ENCODE measurements at regions not wholly inside any gene's neighbourhood (a gene's known extent, or its start where the extent isn't known, plus 50 kb on each side); places are given as distances from the start of the nearest gene placed in this dataset.

DNA sequence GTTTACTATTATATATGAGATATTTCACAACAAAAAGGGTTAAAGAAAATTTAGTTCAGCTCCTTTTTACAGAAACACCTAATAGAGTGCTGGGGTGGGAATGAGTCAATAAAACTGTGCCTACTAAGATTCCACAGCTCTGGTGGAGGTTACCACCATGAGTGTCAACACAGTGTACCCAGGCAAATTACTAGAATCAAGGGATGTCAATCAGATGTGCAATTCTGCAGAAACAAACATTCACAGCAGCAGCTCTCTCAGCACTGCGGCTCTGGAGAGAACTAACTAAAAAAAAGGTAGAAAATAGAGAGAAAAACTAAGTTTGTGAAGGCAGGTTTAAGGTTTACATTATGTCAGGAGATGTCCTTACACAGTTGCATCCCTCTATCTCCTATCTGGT is 1313.0 kb downstream of the MAT2B start:
- DNase-seq (ENCODE audit: extremely low spot score): no peak
- ChIA-PET POLR2A (no interaction called here), CTCF (no interaction called here)
- TF ChIP-seq, protein P1, sequence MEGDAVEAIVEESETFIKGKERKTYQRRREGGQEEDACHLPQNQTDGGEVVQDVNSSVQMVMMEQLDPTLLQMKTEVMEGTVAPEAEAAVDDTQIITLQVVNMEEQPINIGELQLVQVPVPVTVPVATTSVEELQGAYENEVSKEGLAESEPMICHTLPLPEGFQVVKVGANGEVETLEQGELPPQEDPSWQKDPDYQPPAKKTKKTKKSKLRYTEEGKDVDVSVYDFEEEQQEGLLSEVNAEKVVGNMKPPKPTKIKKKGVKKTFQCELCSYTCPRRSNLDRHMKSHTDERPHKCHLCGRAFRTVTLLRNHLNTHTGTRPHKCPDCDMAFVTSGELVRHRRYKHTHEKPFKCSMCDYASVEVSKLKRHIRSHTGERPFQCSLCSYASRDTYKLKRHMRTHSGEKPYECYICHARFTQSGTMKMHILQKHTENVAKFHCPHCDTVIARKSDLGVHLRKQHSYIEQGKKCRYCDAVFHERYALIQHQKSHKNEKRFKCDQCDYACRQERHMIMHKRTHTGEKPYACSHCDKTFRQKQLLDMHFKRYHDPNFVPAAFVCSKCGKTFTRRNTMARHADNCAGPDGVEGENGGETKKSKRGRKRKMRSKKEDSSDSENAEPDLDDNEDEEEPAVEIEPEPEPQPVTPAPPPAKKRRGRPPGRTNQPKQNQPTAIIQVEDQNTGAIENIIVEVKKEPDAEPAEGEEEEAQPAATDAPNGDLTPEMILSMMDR (IDR thresholded peaks at IDR 0.05; ENCODE audit: control extremely low read depth, extremely low read depth, low read depth, missing control alignments): no peak

DNA sequence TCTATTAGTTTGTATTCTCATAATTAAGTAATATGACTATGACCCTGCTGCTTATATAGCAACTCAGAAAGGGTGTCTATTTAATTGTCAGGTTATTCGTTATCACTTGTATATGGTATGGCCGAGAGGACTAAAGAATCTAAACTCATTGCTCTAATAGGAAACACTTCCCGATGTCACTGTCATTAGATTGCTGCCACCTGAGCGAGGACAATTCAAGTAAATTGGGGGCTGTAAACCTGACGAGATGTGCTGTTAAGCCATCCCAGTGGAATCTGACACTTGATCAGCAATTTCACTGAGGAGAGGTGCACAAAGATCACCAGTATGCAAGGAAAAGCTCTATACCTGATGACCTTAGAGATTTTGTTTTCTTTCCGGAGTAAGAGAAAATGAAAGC is 1319.3 kb downstream of the MAT2B start:
- ChIA-PET POLR2A (no interaction called here), CTCF (interaction anchor here (0.9 to 2.8 kb wide), 2 partner anchors 10 to 69 kb away, joined by 3 to 7 read pairs; no protein-coding TSS in a partner anchor)
- TF ChIP-seq, protein P1 (IDR thresholded peaks at IDR 0.05; ENCODE audit: control extremely low read depth, extremely low read depth, low read depth, missing control alignments): no peak
- DNase-seq (ENCODE audit: extremely low spot score): no peak

DNA sequence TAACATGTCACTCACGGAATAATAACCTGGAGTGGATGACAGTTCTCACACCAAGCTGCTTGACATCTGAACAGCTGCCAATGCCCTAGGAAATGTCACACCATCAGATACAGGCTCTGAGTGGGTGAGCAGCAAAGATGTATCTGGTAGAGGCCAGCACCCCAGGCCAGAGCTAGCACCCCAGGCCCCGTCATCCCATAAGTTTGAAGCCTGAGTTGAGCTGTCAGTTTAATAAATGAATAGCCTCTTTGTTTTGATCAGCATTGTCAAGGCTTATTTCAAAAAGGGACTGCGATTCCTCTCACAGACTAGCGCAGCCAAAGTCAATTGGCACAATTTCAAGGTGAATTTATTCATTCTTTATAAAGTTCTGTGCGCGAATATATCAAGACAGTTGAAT is 1327.1 kb downstream of the MAT2B start:
- POLR2A ChIA-PET: interaction anchor here (0.7 kb wide), 1 partner anchor 102 kb away, joined by 3 read pairs; no protein-coding TSS in a partner anchor
- TF ChIP-seq, protein P1 (IDR thresholded peaks at IDR 0.05; ENCODE audit: control extremely low read depth, extremely low read depth, low read depth, missing control alignments): no peak
- DNase-seq (ENCODE audit: extremely low spot score): no peak
- CTCF ChIA-PET: no interaction called here

DNA sequence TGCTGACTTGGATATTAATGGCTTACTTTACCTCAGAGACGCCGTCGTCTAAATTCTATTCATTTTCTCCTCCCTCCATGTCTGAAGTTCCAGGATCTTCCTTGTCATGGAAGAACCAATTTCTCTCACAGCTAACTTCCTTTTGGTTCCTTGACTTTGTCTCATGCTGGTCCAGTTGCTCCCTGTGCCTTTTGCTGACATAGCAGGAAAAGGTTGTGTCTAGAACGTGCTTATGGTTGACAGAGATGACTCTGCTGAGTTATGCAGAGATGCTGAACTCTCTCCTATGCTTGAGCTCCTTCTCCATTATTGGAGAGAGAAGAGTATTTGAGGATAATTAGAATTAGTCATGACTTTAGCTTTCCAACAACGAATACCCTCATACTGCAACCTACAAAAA is 1338.9 kb downstream of the MAT2B start:
- POLR2A ChIA-PET: no interaction called here
- CTCF ChIA-PET: no interaction called here
- TF ChIP-seq, protein P1 (IDR thresholded peaks at IDR 0.05; ENCODE audit: control extremely low read depth, extremely low read depth, low read depth, missing control alignments): no peak
- DNase-seq (ENCODE audit: extremely low spot score): no peak

DNA sequence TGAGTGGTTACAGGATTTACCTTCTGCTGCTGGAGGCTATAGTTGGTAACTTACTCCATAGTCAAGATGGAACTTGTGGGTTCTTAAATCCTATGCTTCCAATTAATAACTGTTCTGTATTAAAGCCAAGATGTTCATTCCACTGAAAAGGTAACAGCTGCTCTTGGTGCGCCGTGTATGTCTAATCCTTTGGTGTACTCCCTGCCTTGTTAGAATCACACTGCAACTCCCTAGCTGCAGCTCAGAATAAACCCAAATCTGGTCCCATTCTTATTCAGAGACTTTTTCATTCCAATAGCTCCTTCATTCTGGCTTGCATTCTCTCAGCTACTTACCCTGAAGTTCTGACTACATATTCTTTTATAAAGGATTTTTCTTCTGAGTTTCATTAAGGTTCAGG is 1355.5 kb downstream of the MAT2B start:
- DNase-seq (ENCODE audit: extremely low spot score): no peak
- TF ChIP-seq, protein P1 (IDR thresholded peaks at IDR 0.05; ENCODE audit: control extremely low read depth, extremely low read depth, low read depth, missing control alignments): no peak
- ChIA-PET POLR2A (no interaction called here), CTCF (no interaction called here)

DNA sequence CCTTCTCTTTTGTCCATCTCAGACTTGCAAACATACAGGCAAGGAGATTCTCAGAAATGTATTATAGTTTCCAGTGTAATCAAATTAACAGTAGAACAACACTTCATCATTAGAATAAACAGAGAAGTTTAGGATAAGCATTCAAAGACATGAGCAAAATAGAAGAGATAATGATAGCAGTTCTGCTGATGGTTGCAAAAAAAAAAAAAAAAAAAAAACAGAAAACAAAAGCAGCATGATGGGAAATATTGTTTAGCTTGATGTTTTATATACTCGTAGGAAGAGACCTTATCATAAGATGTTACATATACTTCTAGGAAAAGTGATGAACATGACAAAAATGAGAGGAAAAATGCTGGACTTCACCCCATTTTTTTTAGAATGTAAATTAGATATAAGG is 1356.2 kb downstream of the MAT2B start:
- TF ChIP-seq, protein P1 (IDR thresholded peaks at IDR 0.05; ENCODE audit: control extremely low read depth, extremely low read depth, low read depth, missing control alignments): no peak
- ChIA-PET CTCF (no interaction called here), POLR2A (no interaction called here)
- no peak for DNase-seq (ENCODE audit: extremely low spot score)

DNA sequence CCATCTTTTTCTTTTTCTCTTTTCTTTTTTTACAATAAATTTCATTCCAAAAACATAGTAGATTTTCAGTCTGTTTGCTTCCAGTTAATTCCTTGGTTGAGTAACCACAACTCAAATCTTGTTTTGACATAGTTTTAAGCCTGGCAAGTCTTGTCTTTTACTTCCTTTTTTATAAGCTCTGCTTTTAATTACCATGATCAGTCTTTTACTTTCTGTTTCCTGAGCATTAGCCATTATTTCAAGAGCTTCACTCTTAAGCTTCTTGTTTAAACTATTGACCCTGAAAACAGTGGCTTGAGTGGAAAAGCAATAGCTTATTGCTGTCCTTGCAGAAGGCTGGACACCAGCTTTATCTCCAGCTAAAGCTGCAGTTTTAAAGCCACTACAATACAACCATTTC is 1363.3 kb downstream of the MAT2B start:
- CTCF ChIA-PET: interaction anchor here (1.2 kb wide), 1 partner anchor 302 kb away, joined by 4 read pairs; no protein-coding TSS in a partner anchor
- POLR2A ChIA-PET: no interaction called here
- TF ChIP-seq, protein P1 (IDR thresholded peaks at IDR 0.05; ENCODE audit: control extremely low read depth, extremely low read depth, low read depth, missing control alignments): no peak
- DNase-seq (ENCODE audit: extremely low spot score): no peak

Measured in GM10248 (cell line).